ENCODE measurements at regions not wholly inside any gene's neighbourhood (a gene's known extent, or its start where the extent isn't known, plus 50 kb on each side); places are given as distances from the start of the nearest gene placed in this dataset.

DNA sequence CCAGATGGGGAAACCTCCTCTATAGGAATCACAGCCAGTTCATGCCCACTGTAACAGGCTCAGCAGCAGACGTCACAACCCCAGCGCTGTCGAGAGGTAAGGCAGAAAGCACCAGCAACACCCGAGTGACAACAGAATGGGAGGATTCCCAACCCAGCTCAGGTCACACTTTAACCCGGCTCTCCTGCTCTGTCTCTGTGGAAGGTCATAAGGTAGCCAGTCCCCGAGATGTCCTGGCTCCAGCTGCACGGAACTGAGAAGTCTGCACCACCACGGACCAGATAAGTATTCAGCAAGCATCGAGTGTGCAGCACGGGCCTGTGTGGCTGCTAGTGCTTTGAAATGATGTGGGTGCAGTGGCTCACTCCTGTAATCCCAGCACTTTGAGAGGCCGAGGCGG lies 236.7 kb upstream of the TCERG1L start:
- Histone ChIP-seq H3K27ac (ENCODE audit: low read depth, low read length) (no peak overlapping the region), H3K9me3 (ENCODE audit: control insufficient read depth, insufficient read depth, low read length) (peaks cover 65% of the 10 kb centered on the region), H3K27me3 (ENCODE audit: control insufficient read depth, insufficient read depth, low read length) (no peaks in the 10 kb centered on the region), H3K4me3 (ENCODE audit: low read depth, low read length) (no peak overlapping the region)
- no peak for DNase-seq (ENCODE audit: low read depth, low spot score)
- TF ChIP-seq CTCF (IDR thresholded peaks at IDR 0.05; ENCODE audit: low read depth, low read length) = no peak
- CTCF ChIA-PET = no interaction called here
- POLR2A ChIA-PET = no interaction called here

DNA sequence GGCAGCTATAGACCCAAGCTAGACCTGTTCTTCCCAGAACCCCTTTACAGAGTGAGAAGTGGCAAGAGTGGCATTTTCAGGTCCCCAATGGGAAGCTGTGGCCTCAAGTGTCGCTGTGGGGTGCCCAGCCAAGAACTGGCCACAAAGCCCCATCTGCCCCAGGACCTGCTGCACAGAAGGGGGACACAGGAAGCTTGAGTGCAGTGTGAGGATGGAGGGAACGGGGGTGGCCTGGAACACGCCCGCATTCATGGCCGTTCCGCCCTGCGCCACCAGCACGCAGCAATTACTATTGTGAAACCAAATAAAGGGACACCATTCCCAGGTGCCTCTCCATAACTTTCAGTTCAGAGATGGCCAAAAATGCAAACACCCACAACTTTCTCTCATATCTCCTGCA lies 237.6 kb upstream of the TCERG1L start:
- Histone ChIP-seq H3K27me3 (ENCODE audit: control insufficient read depth, insufficient read depth, low read length) (no peaks in the 10 kb centered on the region), H3K9me3 (ENCODE audit: control insufficient read depth, insufficient read depth, low read length) (peaks cover 70% of the 10 kb centered on the region), H3K27ac (ENCODE audit: low read depth, low read length) (no peak overlapping the region), H3K4me3 (ENCODE audit: low read depth, low read length) (no peak overlapping the region)
- TF ChIP-seq CTCF (IDR thresholded peaks at IDR 0.05; ENCODE audit: low read depth, low read length) = no peak
- CTCF ChIA-PET = no interaction called here
- no peak for DNase-seq (ENCODE audit: low read depth, low spot score)
- POLR2A ChIA-PET = no interaction called here

- Histone ChIP-seq H3K9me3 (ENCODE audit: control insufficient read depth, insufficient read depth, low read length) (peaks cover 66% of the 10 kb centered on the region), H3K27ac (ENCODE audit: low read depth, low read length) (no peak overlapping the region), H3K4me3 (ENCODE audit: low read depth, low read length) (no peak overlapping the region), H3K27me3 (ENCODE audit: control insufficient read depth, insufficient read depth, low read length) (no peaks in the 10 kb centered on the region)
- ChIA-PET CTCF (no interaction called here), POLR2A (no interaction called here)
- TF ChIP-seq CTCF (IDR thresholded peaks at IDR 0.05; ENCODE audit: low read depth, low read length) = no peak
- DNase-seq (ENCODE audit: low read depth, low spot score) = no peak
These were observed 241.6 kb upstream of the TCERG1L start for GRCh38 chr10:131553121-131553520.

DNA sequence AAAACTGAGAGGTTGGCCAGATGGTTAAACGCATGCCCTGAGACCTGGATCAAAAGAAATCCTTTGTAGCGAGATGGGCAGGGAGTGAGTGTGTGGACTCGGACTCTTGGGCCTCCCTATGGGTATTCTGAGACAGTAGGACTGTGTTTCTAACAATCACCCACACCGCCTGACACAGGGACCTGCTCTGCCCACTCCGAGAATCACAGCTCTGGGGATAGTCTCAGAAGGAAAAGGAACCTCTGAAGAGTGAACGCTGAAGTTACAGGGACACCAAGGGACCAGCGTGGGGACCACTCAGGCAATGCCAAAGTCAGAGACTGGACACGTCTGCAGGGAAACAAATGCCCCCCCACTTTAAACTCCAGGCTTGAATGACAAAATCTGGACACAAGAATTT lies 242.1 kb upstream of the TCERG1L start:
- Histone ChIP-seq H3K27ac (ENCODE audit: low read depth, low read length) (no peak overlapping the region), H3K4me3 (ENCODE audit: low read depth, low read length) (no peak overlapping the region), H3K27me3 (ENCODE audit: control insufficient read depth, insufficient read depth, low read length) (no peaks in the 10 kb centered on the region), H3K9me3 (ENCODE audit: control insufficient read depth, insufficient read depth, low read length) (peaks cover 66% of the 10 kb centered on the region)
- TF ChIP-seq CTCF (IDR thresholded peaks at IDR 0.05; ENCODE audit: low read depth, low read length) = no peak
- POLR2A ChIA-PET = no interaction called here
- no peak for DNase-seq (ENCODE audit: low read depth, low spot score)
- CTCF ChIA-PET = no interaction called here

DNA sequence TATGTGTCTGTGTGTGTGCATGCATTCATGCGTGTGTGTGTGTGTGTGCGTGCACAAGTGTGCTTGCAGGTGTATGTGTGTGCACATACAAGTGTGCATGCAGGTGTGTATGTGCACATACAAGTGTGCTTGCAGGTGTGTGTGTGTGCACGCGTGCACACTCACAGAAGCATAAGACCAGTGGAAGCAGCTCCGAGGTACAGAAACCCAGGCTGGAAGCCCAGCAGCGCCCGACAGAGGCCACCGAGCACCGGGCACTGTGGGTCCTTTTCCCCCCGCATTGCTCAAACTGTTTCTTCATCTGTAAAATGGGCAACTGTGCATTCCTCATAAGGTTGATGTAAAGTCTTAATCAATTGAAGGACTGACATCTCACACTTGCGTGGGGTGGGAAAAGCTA lies 243.3 kb upstream of the TCERG1L start:
- TF ChIP-seq CTCF (IDR thresholded peaks at IDR 0.05; ENCODE audit: low read depth, low read length) = no peak
- CTCF ChIA-PET = no interaction called here
- no peak for DNase-seq (ENCODE audit: low read depth, low spot score)

More for the DNA sequence above, 243.3 kb upstream of the TCERG1L start:
- Histone ChIP-seq H3K9me3 (ENCODE audit: control insufficient read depth, insufficient read depth, low read length) (peaks cover 69% of the 10 kb centered on the region), H3K27me3 (ENCODE audit: control insufficient read depth, insufficient read depth, low read length) (no peaks in the 10 kb centered on the region), H3K27ac (ENCODE audit: low read depth, low read length) (no peak overlapping the region), H3K4me3 (ENCODE audit: low read depth, low read length) (no peak overlapping the region)
- POLR2A ChIA-PET = no interaction called here
